ENCODE measurements at regions not wholly inside any gene's neighbourhood (a gene's known extent, or its start where the extent isn't known, plus 50 kb on each side); places are given as distances from the start of the nearest gene placed in this dataset.

- TF ChIP-seq, protein P1, sequence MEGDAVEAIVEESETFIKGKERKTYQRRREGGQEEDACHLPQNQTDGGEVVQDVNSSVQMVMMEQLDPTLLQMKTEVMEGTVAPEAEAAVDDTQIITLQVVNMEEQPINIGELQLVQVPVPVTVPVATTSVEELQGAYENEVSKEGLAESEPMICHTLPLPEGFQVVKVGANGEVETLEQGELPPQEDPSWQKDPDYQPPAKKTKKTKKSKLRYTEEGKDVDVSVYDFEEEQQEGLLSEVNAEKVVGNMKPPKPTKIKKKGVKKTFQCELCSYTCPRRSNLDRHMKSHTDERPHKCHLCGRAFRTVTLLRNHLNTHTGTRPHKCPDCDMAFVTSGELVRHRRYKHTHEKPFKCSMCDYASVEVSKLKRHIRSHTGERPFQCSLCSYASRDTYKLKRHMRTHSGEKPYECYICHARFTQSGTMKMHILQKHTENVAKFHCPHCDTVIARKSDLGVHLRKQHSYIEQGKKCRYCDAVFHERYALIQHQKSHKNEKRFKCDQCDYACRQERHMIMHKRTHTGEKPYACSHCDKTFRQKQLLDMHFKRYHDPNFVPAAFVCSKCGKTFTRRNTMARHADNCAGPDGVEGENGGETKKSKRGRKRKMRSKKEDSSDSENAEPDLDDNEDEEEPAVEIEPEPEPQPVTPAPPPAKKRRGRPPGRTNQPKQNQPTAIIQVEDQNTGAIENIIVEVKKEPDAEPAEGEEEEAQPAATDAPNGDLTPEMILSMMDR (IDR thresholded peaks at IDR 0.05) = no peak
- no peak for TF ChIP-seq POLR2A (IDR thresholded peaks at IDR 0.05)
These were observed 162.9 kb upstream of the POU2AF2 start for GRCh38 chr11:111082664-111083063.
